Endodermal cell (in vitro differentiated cells): ENCODE measurements at regions not wholly inside any gene's neighbourhood (a gene's known extent, or its start where the extent isn't known, plus 50 kb on each side); places are given as distances from the start of the nearest gene placed in this dataset.

ENCODE experiments used
- DNase-seq: peaks from one replicate; pipeline ENCODE4 v3.0.0-alpha.2; 2017
- H3K27ac ChIP-seq: 2 replicates; pipeline ENCODE4 v1.5.1; 2013; ENCODE audit warnings: mild to moderate bottlenecking, low read depth, low read length, moderate library complexity
- H3K27me3 ChIP-seq: 2 replicates; pipeline ENCODE4 v1.6.1; 2013; ENCODE audit warnings: mild to moderate bottlenecking, low read length, moderate library complexity; ENCODE audit not compliant: insufficient read depth, control insufficient read depth, poor library complexity, severe bottlenecking
- H3K36me3 ChIP-seq: 2 replicates; pipeline ENCODE4 v1.7.0; 2013; ENCODE audit warnings: mild to moderate bottlenecking, low read length, moderate library complexity; ENCODE audit not compliant: control insufficient read depth, insufficient read depth
- H3K4me1 ChIP-seq: one replicate; pipeline ENCODE4 v1.7.0; 2013; ENCODE audit warnings: low read length; ENCODE audit not compliant: control insufficient read depth, insufficient read depth
- H3K4me3 ChIP-seq: 2 replicates; pipeline ENCODE4 v1.5.1; 2013; ENCODE audit warnings: mild to moderate bottlenecking, low read length, moderate library complexity
- H3K9ac ChIP-seq: 2 replicates; pipeline ENCODE4 v1.6.1; 2013; ENCODE audit warnings: mild to moderate bottlenecking, low read length, moderate library complexity; ENCODE audit not compliant: poor library complexity, severe bottlenecking; ENCODE audit errors: extremely low read depth
- H3K9me3 ChIP-seq: 2 replicates; pipeline ENCODE4 v1.6.1; 2013; ENCODE audit warnings: mild to moderate bottlenecking, low read length, moderate library complexity; ENCODE audit not compliant: control insufficient read depth
- H3K27ac Mint-ChIP-seq: 2 replicates; pipeline ENCODE4 v1.8.0; 2020; ENCODE audit warnings: mixed read lengths
- H3K27me3 Mint-ChIP-seq: 2 replicates; pipeline ENCODE4 v1.8.0; 2021; ENCODE audit warnings: mild to moderate bottlenecking, mixed read lengths; ENCODE audit not compliant: insufficient read depth
- H3K36me3 Mint-ChIP-seq: 2 replicates; pipeline ENCODE4 v1.8.0; 2020; ENCODE audit warnings: low read depth, mixed read lengths
- H3K4me1 Mint-ChIP-seq: 2 replicates; pipeline ENCODE4 v1.8.0; 2020; ENCODE audit warnings: mixed read lengths
- H3K4me3 Mint-ChIP-seq: 2 replicates; pipeline ENCODE4 v1.8.0; 2020; ENCODE audit warnings: mild to moderate bottlenecking, moderate library complexity, mixed read lengths
- H3K9me3 Mint-ChIP-seq: 2 replicates; pipeline ENCODE4 v1.8.0; 2020; ENCODE audit warnings: mild to moderate bottlenecking, mixed read lengths
- WGBS, 2 experiments: methylation state at CpG; one replicate each; pipeline versions ENCODE4 v1.1.5 to v1.1.7; 2013; ENCODE audit warnings: missing lambda C conversion rate in 2 of 2, mixed read lengths in 1 of 2; ENCODE audit not compliant: insufficient coverage in 1 of 2, insufficient read length in 1 of 2; 5-methylcytosine and 5-hydroxymethylcytosine counted together
- TF ChIP-seq, protein P1 (sequence below): fragments of 200-600 bp; sonication (generic); conservative IDR thresholded peaks from 2 replicates; pipeline ENCODE4 v1.5.0; 2021; ENCODE audit warnings: antibody characterized with exemption, mild to moderate bottlenecking

DNA sequence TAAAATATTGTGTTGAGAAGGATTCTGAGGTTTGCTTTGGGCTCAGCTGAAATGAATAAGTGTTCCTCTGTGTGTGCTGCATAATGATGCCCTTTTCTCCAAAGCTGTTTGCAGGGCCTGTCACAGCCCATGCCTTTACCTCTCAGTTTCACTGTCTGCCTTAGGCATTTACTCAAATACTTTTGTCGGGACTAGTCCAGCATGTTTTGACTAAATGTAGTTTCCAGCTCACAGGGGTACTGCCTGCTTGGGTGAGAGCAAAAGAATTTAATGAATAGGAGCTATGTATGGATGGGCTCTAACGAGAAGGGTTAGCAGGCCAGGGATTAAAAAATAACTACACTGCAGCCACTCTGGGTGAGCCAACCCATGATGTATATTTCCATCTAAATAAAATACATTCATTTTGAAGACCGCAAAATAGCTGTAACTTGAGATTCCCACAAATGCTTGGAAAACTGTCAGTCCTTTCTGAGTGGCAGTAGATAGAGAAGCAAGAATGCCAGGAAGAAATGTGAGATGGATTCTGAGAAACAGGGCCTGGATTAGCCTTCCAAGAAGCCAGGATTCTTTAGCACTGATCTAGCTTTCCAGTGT lies 549.2 kb upstream of the TBL1XR1 start:
- Histone ChIP-seq H3K4me3 (no peak overlapping the region), H3K27ac (no peak overlapping the region), H3K9ac (no peak overlapping the region), H3K9me3 (no peaks in the 10 kb centered on the region), H3K4me1 (no peaks in the 10 kb centered on the region), H3K27me3 (no peaks in the 10 kb centered on the region), H3K36me3 (no peaks in the 10 kb centered on the region)
- TF ChIP-seq, protein P1, sequence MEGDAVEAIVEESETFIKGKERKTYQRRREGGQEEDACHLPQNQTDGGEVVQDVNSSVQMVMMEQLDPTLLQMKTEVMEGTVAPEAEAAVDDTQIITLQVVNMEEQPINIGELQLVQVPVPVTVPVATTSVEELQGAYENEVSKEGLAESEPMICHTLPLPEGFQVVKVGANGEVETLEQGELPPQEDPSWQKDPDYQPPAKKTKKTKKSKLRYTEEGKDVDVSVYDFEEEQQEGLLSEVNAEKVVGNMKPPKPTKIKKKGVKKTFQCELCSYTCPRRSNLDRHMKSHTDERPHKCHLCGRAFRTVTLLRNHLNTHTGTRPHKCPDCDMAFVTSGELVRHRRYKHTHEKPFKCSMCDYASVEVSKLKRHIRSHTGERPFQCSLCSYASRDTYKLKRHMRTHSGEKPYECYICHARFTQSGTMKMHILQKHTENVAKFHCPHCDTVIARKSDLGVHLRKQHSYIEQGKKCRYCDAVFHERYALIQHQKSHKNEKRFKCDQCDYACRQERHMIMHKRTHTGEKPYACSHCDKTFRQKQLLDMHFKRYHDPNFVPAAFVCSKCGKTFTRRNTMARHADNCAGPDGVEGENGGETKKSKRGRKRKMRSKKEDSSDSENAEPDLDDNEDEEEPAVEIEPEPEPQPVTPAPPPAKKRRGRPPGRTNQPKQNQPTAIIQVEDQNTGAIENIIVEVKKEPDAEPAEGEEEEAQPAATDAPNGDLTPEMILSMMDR = no peak
- H3K9me3 Mint-ChIP-seq = no peaks in the 10 kb centered on the region
- 91 to 100% methylated on average over 1 to 3 of the region's 3 CpGs for WGBS, 2 experiments
- H3K4me1 Mint-ChIP-seq = peaks cover 3% of the 10 kb centered on the region
- no peak for DNase-seq
- H3K27me3 Mint-ChIP-seq = no peaks in the 10 kb centered on the region
- H3K4me3 Mint-ChIP-seq = no peak overlapping the region
- no peak overlapping the region for H3K27ac Mint-ChIP-seq
- no peaks in the 10 kb centered on the region for H3K36me3 Mint-ChIP-seq

GRCh38 chr3:177749836-177750235 lies 552.6 kb upstream of the TBL1XR1 start:
- H3K4me3 Mint-ChIP-seq = no peak overlapping the region
- H3K9me3 Mint-ChIP-seq = no peaks in the 10 kb centered on the region
- Histone ChIP-seq H3K9ac (no peak overlapping the region), H3K36me3 (no peaks in the 10 kb centered on the region), H3K4me3 (no peak overlapping the region), H3K27me3 (no peaks in the 10 kb centered on the region), H3K27ac (no peak overlapping the region), H3K9me3 (no peaks in the 10 kb centered on the region), H3K4me1 (no peaks in the 10 kb centered on the region)
- peaks cover 11% of the 10 kb centered on the region for H3K4me1 Mint-ChIP-seq
- no peak for DNase-seq
- H3K36me3 Mint-ChIP-seq = no peaks in the 10 kb centered on the region
- TF ChIP-seq, protein P1 = no peak
- H3K27me3 Mint-ChIP-seq = no peaks in the 10 kb centered on the region
- no peak overlapping the region for H3K27ac Mint-ChIP-seq
- 73 to 93% methylated on average over 1 of the region's 1 CpG for WGBS, 2 experiments

- Histone ChIP-seq H3K9me3 (no peaks in the 10 kb centered on the region), H3K27me3 (no peaks in the 10 kb centered on the region), H3K36me3 (no peaks in the 10 kb centered on the region), H3K9ac (no peak overlapping the region), H3K4me3 (no peak overlapping the region), H3K4me1 (no peaks in the 10 kb centered on the region), H3K27ac (no peak overlapping the region)
- Mint-ChIP-seq H3K27me3 (no peaks in the 10 kb centered on the region), H3K9me3 (no peaks in the 10 kb centered on the region), H3K27ac (no peak overlapping the region), H3K4me3 (no peak overlapping the region), H3K4me1 (peaks cover 9% of the 10 kb centered on the region), H3K36me3 (no peaks in the 10 kb centered on the region)
- no peak for DNase-seq
- 100% methylated on average over 1 of the region's 1 CpG; no CpG with 5 or more reads in 1 of the 2 experiments for WGBS, 2 experiments
- TF ChIP-seq, protein P1 = no peak
Observed at GRCh38 chr3:177750436-177750835, 553.2 kb upstream of the TBL1XR1 start.
